ENCODE measurements at regions not wholly inside any gene's neighbourhood (a gene's known extent, or its start where the extent isn't known, plus 50 kb on each side); places are given as distances from the start of the nearest gene placed in this dataset.

DNA sequence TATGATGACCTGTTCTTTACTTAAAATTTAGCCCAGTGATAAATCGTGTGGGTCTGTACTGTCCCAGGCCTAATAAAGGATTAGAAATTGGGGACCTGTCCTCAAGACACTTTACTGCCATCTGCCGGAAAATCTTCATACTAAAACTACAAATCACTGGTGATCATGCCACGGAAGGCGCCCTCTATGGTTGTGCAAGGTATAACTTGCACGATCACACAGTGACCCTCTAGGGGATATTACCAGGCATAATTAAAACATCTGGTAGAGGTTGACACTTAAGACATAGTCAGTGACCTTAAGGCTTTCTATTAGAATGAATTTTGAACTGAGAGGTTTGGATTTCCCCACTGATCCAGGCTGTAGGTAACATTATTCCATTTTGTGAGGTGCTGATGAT lies 172.6 kb downstream of the BMP2 start:
- TF ChIP-seq POLR2AphosphoS5 (IDR thresholded peaks at IDR 0.05; ENCODE audit: low read depth, low read length) (no peak), TAF1 (IDR thresholded peaks at IDR 0.05; ENCODE audit: low read depth, low read length) (no peak)

Data from GM12891 (cell line).